ENCODE measurements at regions not wholly inside any gene's neighbourhood (a gene's known extent, or its start where the extent isn't known, plus 50 kb on each side); places are given as distances from the start of the nearest gene placed in this dataset.

DNA sequence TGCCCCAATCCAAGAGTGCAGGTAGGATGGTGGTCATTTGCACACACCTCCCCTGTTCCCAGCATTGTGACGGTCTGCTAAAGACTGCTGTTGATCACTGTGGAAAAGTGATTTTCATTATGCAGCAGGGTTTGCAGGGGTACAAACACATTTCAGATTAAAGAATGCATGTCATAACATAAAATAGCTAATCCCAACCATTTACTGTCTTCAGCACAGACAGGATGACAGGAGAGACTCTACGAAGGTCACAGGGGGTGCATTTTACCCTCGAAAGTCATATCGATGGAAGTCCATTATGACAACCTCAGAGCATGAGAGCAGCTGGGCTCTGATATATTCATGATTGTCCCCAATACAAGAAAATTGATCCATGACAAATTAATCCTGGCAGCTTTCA is 302.6 kb downstream of the AJAP1 start (continued):
- TF ChIP-seq, protein P1, sequence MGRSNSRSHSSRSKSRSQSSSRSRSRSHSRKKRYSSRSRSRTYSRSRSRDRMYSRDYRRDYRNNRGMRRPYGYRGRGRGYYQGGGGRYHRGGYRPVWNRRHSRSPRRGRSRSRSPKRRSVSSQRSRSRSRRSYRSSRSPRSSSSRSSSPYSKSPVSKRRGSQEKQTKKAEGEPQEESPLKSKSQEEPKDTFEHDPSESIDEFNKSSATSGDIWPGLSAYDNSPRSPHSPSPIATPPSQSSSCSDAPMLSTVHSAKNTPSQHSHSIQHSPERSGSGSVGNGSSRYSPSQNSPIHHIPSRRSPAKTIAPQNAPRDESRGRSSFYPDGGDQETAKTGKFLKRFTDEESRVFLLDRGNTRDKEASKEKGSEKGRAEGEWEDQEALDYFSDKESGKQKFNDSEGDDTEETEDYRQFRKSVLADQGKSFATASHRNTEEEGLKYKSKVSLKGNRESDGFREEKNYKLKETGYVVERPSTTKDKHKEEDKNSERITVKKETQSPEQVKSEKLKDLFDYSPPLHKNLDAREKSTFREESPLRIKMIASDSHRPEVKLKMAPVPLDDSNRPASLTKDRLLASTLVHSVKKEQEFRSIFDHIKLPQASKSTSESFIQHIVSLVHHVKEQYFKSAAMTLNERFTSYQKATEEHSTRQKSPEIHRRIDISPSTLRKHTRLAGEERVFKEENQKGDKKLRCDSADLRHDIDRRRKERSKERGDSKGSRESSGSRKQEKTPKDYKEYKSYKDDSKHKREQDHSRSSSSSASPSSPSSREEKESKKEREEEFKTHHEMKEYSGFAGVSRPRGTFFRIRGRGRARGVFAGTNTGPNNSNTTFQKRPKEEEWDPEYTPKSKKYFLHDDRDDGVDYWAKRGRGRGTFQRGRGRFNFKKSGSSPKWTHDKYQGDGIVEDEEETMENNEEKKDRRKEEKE (IDR thresholded peaks at IDR 0.05) = no peak
- TF ChIP-seq POU2F2 (IDR thresholded peaks at IDR 0.05; ENCODE audit: borderline replicate concordance, low read depth, low read length) (no peak), MTA2 (IDR thresholded peaks at IDR 0.05; ENCODE audit: low read depth) (no peak), TAF1 (IDR thresholded peaks at IDR 0.05; ENCODE audit: borderline replicate concordance, low read depth, low read length) (no peak), BHLHE40 (IDR thresholded peaks at IDR 0.05; ENCODE audit: borderline replicate concordance in 1 of 2, low read depth in 2 of 2, low read length in 1 of 2) (no peak), FOXM1 (IDR thresholded peaks at IDR 0.05; ENCODE audit: low read depth, low read length) (no peak), KAT2A (conservative IDR thresholded peaks at IDR 0.05; ENCODE audit: control insufficient read depth, low read depth, low read length) (no peak), ZNF24 (IDR thresholded peaks at IDR 0.05) (no peak), WRNIP1 (IDR thresholded peaks at IDR 0.05; ENCODE audit: borderline replicate concordance, low read depth, low read length) (no peak), GATAD2B (conservative IDR thresholded peaks at IDR 0.05; ENCODE audit: low read depth) (no peak)
- TF ChIP-seq, protein P2, sequence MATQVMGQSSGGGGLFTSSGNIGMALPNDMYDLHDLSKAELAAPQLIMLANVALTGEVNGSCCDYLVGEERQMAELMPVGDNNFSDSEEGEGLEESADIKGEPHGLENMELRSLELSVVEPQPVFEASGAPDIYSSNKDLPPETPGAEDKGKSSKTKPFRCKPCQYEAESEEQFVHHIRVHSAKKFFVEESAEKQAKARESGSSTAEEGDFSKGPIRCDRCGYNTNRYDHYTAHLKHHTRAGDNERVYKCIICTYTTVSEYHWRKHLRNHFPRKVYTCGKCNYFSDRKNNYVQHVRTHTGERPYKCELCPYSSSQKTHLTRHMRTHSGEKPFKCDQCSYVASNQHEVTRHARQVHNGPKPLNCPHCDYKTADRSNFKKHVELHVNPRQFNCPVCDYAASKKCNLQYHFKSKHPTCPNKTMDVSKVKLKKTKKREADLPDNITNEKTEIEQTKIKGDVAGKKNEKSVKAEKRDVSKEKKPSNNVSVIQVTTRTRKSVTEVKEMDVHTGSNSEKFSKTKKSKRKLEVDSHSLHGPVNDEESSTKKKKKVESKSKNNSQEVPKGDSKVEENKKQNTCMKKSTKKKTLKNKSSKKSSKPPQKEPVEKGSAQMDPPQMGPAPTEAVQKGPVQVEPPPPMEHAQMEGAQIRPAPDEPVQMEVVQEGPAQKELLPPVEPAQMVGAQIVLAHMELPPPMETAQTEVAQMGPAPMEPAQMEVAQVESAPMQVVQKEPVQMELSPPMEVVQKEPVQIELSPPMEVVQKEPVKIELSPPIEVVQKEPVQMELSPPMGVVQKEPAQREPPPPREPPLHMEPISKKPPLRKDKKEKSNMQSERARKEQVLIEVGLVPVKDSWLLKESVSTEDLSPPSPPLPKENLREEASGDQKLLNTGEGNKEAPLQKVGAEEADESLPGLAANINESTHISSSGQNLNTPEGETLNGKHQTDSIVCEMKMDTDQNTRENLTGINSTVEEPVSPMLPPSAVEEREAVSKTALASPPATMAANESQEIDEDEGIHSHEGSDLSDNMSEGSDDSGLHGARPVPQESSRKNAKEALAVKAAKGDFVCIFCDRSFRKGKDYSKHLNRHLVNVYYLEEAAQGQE (IDR thresholded peaks at IDR 0.05; ENCODE audit: low read depth, low read length) = no peak
- TF ChIP-seq, protein P3, sequence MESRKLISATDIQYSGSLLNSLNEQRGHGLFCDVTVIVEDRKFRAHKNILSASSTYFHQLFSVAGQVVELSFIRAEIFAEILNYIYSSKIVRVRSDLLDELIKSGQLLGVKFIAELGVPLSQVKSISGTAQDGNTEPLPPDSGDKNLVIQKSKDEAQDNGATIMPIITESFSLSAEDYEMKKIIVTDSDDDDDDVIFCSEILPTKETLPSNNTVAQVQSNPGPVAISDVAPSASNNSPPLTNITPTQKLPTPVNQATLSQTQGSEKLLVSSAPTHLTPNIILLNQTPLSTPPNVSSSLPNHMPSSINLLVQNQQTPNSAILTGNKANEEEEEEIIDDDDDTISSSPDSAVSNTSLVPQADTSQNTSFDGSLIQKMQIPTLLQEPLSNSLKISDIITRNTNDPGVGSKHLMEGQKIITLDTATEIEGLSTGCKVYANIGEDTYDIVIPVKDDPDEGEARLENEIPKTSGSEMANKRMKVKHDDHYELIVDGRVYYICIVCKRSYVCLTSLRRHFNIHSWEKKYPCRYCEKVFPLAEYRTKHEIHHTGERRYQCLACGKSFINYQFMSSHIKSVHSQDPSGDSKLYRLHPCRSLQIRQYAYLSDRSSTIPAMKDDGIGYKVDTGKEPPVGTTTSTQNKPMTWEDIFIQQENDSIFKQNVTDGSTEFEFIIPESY (IDR thresholded peaks at IDR 0.05) = no peak
